ENCODE measurements at regions not wholly inside any gene's neighbourhood (a gene's known extent, or its start where the extent isn't known, plus 50 kb on each side); places are given as distances from the start of the nearest gene placed in this dataset.

DNA sequence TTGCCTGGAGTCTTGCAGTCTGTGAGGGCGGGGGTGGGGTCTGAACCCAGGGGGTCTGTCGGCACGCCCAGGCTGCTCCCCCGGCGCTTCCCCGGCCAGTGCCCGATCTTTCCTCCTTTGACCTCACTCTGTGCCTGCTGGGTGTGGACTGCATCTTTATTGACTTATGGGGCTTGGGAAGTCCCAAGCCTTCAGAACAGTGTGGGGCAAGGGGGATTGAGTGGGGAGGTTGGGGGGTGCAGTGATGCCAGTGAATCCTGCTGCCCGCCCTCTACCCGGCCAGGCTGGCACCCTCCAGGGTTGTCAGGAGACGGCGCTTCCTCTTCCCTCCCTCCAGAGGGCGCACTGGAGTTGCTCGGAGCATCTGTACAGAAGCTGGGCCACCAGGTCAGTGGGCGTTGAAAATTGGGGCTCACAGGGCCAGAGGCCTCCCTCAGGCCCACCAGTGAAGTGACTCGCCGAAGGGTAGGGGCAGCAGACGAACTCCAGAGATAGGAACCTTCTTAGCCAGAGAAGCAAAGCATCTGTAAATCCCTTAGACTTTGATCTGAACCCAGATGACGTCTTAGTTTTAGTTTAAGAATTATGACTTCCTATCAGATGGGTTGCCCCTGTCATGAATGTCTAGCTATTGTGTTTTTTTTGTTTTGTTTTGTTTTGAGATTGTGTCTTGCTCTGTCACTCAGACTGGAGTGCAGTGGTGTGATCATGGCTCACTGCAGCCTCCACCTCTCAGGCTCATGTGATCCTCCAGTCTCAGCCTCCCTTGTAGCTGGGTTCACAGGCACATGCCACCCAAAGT, 184.8 kb upstream of the CIBAR2 start:
- no peaks in the 10 kb centered on the region for H3K27me3 ChIP-seq (ENCODE audit: control insufficient read depth, insufficient read depth, low read length)
- no CpG with 5 or more reads among the region's 18 CpGs for WGBS (ENCODE audit: insufficient coverage, low lambda C conversion rate)
- peaks cover 3% of the 10 kb centered on the region for H3K36me3 ChIP-seq (ENCODE audit: control insufficient read depth, insufficient read depth, low read length)
- H3K27ac ChIP-seq (ENCODE audit: low read length), result no peak overlapping the region
- no peaks in the 10 kb centered on the region for H3K9me3 ChIP-seq (ENCODE audit: control insufficient read depth, low read depth, low read length)
- H3K4me1 ChIP-seq (ENCODE audit: control insufficient read depth, insufficient read depth, low read length), result peaks cover 16% of the 10 kb centered on the region
- peak in 1 of 2 donors; percentile 80 for DNase-seq
- H3K4me3 ChIP-seq (ENCODE audit: low read length), result no peak overlapping the region

DNA sequence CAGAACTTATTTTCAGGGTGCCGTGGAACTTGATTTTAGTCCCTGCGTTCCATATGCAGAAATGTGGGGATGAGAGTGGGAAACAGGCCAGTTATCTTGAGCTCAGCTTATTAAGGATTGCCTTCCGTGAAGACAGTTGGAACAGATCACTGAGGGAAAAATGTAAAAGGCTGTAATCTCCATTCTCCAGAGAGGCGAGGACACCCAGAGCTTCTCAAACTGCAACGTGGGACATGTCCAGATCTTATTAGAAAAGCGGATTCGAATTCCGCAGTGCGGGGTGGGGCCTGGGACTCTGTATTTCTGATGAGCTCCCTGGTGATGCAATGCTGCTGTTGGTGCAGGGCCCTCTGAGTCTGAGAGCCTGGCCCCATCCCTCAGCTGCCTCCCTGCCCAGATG, 185.6 kb upstream of the CIBAR2 start:
- Histone ChIP-seq H3K27me3 (ENCODE audit: control insufficient read depth, insufficient read depth, low read length) (no peaks in the 10 kb centered on the region), H3K4me3 (ENCODE audit: low read length) (no peak overlapping the region), H3K27ac (ENCODE audit: low read length) (no peak overlapping the region), H3K4me1 (ENCODE audit: control insufficient read depth, insufficient read depth, low read length) (peaks cover 24% of the 10 kb centered on the region), H3K9me3 (ENCODE audit: control insufficient read depth, low read depth, low read length) (no peaks in the 10 kb centered on the region), H3K36me3 (ENCODE audit: control insufficient read depth, insufficient read depth, low read length) (peaks cover 3% of the 10 kb centered on the region)
- no CpG with 5 or more reads among the region's 9 CpGs for WGBS (ENCODE audit: insufficient coverage, low lambda C conversion rate)
- DNase-seq, result no peak

DNA sequence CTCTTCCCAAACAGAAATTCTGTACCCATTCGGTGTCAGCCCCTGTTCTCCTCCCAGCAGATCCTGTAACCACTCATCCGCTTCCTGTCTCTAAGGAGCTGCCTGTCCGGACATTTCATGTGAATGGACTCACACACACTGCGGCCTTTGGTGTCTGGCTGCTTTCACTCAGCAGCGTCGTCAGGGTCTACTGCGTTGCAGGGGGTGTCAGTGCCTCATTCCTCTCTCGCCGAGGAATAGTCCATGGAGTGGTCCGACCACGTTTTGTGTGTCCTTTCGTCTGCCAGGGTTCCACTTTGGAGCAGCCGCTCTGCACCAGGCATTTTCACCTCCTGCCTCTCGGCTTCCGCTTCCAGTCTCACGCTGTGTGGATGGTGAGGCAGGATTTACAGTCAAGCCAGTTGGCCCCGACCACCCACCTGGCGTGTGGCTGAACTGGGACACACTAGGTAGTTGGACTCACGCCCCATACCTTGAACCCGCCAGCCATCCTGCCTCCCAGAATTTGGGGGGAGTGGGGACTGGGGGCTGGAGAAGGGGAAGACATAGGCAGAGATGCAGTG, 188.2 kb upstream of the CIBAR2 start:
- Histone ChIP-seq H3K27ac (ENCODE audit: low read length) (no peak overlapping the region), H3K36me3 (ENCODE audit: control insufficient read depth, insufficient read depth, low read length) (no peaks in the 10 kb centered on the region), H3K4me1 (ENCODE audit: control insufficient read depth, insufficient read depth, low read length) (peaks cover 35% of the 10 kb centered on the region), H3K9me3 (ENCODE audit: control insufficient read depth, low read depth, low read length) (no peaks in the 10 kb centered on the region), H3K27me3 (ENCODE audit: control insufficient read depth, insufficient read depth, low read length) (no peaks in the 10 kb centered on the region), H3K4me3 (ENCODE audit: low read length) (no peak overlapping the region)
- no peak for DNase-seq
- WGBS (ENCODE audit: insufficient coverage, low lambda C conversion rate), result no CpG with 5 or more reads among the region's 20 CpGs

DNA sequence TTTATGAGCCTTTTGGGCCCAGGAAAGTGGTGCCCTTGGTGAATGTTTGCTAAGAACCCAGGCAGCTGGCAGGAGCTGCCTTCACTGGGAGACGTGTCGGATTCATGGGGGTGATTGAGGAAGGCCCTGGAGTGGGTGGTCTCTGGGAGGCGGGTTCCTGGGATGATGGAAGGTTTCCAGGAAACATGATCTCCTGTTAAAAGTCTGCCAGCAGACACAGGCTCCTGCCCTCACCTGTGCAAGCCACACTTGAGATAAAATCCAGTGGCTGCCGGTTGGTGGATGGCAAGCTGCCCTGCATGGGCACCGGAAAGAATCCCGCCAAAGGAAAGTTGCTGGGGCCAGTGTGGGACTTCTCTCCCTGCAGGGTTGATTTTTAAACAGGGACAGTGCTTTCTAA, 189.0 kb upstream of the CIBAR2 start:
- Histone ChIP-seq H3K27ac (ENCODE audit: low read length) (no peak overlapping the region), H3K4me3 (ENCODE audit: low read length) (no peak overlapping the region), H3K9me3 (ENCODE audit: control insufficient read depth, low read depth, low read length) (no peaks in the 10 kb centered on the region), H3K4me1 (ENCODE audit: control insufficient read depth, insufficient read depth, low read length) (peaks cover 42% of the 10 kb centered on the region), H3K27me3 (ENCODE audit: control insufficient read depth, insufficient read depth, low read length) (no peaks in the 10 kb centered on the region), H3K36me3 (ENCODE audit: control insufficient read depth, insufficient read depth, low read length) (no peaks in the 10 kb centered on the region)
- no CpG with 5 or more reads among the region's 6 CpGs for WGBS (ENCODE audit: insufficient coverage, low lambda C conversion rate)
- DNase-seq, result no peak

DNA sequence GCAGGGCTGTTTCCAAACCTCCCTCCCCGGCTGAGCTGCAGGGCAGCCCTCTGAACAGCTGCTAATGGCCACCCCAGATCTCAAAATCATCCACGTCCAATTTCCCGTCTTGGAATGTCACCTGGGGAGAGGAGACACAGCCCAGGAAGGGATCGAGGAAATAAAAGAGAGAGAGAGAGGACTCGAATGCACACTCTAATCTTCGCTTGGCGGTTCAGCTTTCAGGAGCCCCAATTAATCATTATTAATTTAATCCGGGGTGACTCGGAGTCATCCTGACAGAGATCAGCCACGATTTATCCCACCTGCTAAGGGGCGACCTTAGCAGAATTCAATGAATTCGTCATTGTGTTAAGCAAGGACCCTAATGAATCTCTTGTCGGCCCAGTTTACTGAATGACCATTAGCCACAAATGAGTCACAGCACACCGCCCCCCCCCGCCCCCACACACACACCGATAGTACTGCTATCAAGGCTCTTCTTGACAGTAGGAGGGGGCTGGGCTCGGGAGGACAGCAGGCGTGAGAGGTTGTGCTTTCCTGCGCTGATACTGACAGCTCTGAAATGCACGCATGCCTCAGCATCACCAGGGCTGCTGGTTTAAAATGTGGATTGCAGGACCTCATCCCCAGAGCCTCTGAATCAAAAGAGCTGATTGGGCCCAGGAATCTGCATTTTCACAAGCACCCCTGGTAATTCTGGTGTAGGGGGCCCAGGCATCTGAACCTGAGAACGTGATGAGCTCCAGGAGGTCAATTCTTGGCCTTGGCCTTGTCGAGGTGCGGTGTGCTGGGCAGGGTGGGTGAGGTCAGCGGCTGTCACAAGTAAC, 190.0 kb upstream of the CIBAR2 start:
- no peak for DNase-seq
- no peaks in the 10 kb centered on the region for H3K27me3 ChIP-seq (ENCODE audit: control insufficient read depth, insufficient read depth, low read length)
- H3K4me3 ChIP-seq (ENCODE audit: low read length), result no peak overlapping the region
- H3K4me1 ChIP-seq (ENCODE audit: control insufficient read depth, insufficient read depth, low read length), result peaks cover 45% of the 10 kb centered on the region
- H3K9me3 ChIP-seq (ENCODE audit: control insufficient read depth, low read depth, low read length), result no peaks in the 10 kb centered on the region
- H3K36me3 ChIP-seq (ENCODE audit: control insufficient read depth, insufficient read depth, low read length), result no peaks in the 10 kb centered on the region
- WGBS (ENCODE audit: insufficient coverage, low lambda C conversion rate), result 20% methylated on average over 1 of the region's 24 CpGs
- no peak overlapping the region for H3K27ac ChIP-seq (ENCODE audit: low read length)

DNA sequence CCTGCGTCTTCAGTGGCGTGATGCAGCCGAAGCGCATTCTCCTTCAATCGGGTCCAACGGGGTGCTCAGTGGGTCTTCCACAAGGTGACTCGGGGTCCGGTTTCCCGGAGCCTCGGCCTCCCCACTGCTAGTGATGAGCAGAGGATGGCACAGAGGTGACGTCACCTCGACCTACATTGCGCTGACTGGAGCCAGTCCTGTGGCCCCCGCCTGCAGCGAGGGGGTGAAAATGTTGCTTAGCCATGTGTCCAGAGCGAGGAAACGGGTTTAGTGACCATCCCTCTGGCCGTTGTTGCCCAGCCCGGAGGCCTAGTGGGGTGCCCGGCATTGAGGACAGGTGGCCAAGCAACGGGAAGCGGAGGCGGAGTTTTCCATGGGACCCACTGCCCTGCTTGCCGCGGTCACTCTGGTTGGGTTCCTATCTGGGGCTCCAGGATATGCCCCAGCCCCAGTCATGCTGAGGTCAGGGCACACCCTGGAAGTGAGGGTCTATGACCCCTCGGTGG, 190.6 kb upstream of the CIBAR2 start:
- Histone ChIP-seq H3K4me3 (ENCODE audit: low read length) (no peak overlapping the region), H3K27ac (ENCODE audit: low read length) (no peak overlapping the region), H3K9me3 (ENCODE audit: control insufficient read depth, low read depth, low read length) (no peaks in the 10 kb centered on the region), H3K36me3 (ENCODE audit: control insufficient read depth, insufficient read depth, low read length) (no peaks in the 10 kb centered on the region), H3K4me1 (ENCODE audit: control insufficient read depth, insufficient read depth, low read length) (peaks cover 52% of the 10 kb centered on the region), H3K27me3 (ENCODE audit: control insufficient read depth, insufficient read depth, low read length) (no peaks in the 10 kb centered on the region)
- no CpG with 5 or more reads among the region's 26 CpGs for WGBS (ENCODE audit: insufficient coverage, low lambda C conversion rate)
- no peak for DNase-seq

DNA sequence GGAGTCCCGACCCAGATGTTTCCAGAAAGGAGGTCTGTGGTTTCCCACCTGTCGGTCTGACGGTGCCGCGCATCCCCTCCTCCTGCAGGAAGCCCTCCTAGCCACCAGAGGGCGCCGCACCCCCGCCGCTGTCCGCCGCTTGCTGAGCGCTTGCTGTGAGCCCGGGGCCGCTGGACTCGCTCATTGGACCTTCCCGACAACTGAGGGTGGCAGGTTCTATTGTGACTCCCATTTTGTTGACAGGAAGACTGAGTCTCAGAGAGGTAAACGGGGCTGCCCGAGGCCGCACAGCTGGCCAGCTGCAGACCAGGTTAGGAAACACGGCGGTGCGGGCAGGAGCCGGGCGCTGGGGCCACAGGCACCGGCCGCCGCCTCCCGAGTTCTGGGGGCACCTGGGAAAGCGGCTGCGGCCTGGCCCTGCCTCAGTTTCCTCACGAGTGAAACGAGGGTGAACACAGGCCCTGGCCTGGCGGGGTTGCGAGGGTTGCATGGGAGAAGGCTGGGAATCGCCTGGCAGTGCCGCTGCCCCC, 191.1 kb upstream of the CIBAR2 start:
- Histone ChIP-seq H3K27me3 (ENCODE audit: control insufficient read depth, insufficient read depth, low read length) (no peaks in the 10 kb centered on the region), H3K36me3 (ENCODE audit: control insufficient read depth, insufficient read depth, low read length) (no peaks in the 10 kb centered on the region), H3K9me3 (ENCODE audit: control insufficient read depth, low read depth, low read length) (no peaks in the 10 kb centered on the region), H3K4me1 (ENCODE audit: control insufficient read depth, insufficient read depth, low read length) (peaks cover 57% of the 10 kb centered on the region), H3K4me3 (ENCODE audit: low read length) (no peak overlapping the region), H3K27ac (ENCODE audit: low read length) (no peak overlapping the region)
- no CpG with 5 or more reads among the region's 36 CpGs for WGBS (ENCODE audit: insufficient coverage, low lambda C conversion rate)
- peak in 1 of 2 donors; percentile 57 for DNase-seq

DNA sequence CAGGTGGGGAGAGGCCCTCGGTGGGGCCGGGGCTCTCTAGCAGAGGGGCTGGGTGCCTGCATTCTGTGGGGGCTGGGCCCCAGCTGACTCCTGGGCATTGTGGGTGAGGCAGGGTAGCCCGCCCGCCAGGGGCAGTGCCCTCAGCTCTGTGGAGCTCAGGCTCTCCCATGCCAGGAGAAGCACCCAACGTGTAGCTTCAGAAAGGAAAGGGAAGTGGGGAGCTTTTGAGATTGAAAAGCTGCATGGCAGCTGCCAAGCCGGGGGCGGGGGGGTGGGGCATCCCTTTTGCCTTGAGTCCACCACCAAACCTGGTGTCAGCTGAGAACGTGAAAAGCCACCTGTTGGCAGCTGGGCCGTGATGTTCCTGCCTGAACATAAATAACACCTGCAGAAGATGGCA, 192.1 kb upstream of the CIBAR2 start:
- no peaks in the 10 kb centered on the region for H3K9me3 ChIP-seq (ENCODE audit: control insufficient read depth, low read depth, low read length)
- H3K4me1 ChIP-seq (ENCODE audit: control insufficient read depth, insufficient read depth, low read length), result peaks cover 58% of the 10 kb centered on the region
- H3K36me3 ChIP-seq (ENCODE audit: control insufficient read depth, insufficient read depth, low read length), result peaks cover 3% of the 10 kb centered on the region
- H3K4me3 ChIP-seq (ENCODE audit: low read length), result no peak overlapping the region
- WGBS (ENCODE audit: insufficient coverage, low lambda C conversion rate), result no CpG with 5 or more reads among the region's 9 CpGs
- H3K27me3 ChIP-seq (ENCODE audit: control insufficient read depth, insufficient read depth, low read length), result no peaks in the 10 kb centered on the region
- no peak for DNase-seq
- H3K27ac ChIP-seq (ENCODE audit: low read length), result no peak overlapping the region

DNA sequence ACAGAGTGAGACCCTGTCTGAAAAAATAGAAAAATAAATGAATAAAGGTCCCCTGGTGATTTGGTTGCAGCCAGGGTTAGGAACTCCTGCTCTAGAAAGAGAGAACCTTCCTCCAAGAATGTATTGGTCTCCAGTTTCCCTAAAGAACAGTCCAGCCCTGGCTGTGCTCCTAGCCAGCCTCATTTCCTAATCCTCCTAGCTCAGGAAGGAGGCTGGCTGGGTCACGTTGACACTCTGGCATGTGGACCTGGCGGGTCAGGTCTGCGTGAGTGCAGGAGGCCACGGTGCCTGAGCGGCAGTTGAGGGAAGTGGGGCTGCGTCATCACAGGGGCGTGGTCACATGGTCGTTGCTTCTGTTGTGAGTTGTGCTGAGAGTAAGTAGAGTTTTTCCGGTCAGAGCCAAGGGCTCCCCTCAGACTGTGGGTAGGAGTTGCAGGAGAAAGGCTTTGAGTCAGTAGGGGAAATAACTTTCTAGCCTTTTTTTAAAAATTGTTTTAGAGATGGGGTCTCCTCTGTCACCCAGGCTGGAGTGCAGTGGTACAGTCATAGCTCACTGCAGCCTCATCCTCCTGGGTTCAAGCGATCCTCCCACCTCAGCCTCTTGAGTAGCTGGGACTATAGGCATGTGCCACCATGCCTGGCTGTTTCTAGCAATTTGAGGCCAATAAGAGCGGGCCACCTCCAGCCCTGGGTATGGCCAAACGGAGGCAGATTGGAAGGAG, 194.0 kb upstream of the CIBAR2 start:
- no CpG with 5 or more reads among the region's 12 CpGs for WGBS (ENCODE audit: insufficient coverage, low lambda C conversion rate)
- Histone ChIP-seq H3K4me3 (ENCODE audit: low read length) (no peak overlapping the region), H3K27me3 (ENCODE audit: control insufficient read depth, insufficient read depth, low read length) (no peaks in the 10 kb centered on the region), H3K4me1 (ENCODE audit: control insufficient read depth, insufficient read depth, low read length) (peaks cover 62% of the 10 kb centered on the region), H3K9me3 (ENCODE audit: control insufficient read depth, low read depth, low read length) (peaks cover 4% of the 10 kb centered on the region), H3K36me3 (ENCODE audit: control insufficient read depth, insufficient read depth, low read length) (peaks cover 3% of the 10 kb centered on the region), H3K27ac (ENCODE audit: low read length) (no peak overlapping the region)
- DNase-seq, result peak; percentile 88 to 93
